Esophagus muscularis mucosa (tissue), 4 donors: ENCODE measurements at regions not wholly inside any gene's neighbourhood (a gene's known extent, or its start where the extent isn't known, plus 50 kb on each side); places are given as distances from the start of the nearest gene placed in this dataset.
A peak's percentile ranks its signal among the peaks of the same experiment; 100 is the strongest.

Experiments
- DNase-seq: peaks from one replicate; pipeline ENCODE4 v3.0.0-alpha.2; 2017; ENCODE audit errors: extremely low spot score
- H3K27ac ChIP-seq, 4 donors: fragments of 200-600 bp; sonication (generic); replicated peaks in 1 of 4; 1 replicate in 3 of 4; 2 replicates in 1 of 4; pipeline ENCODE4 v1.5.1; 2016 to 2019; ENCODE audit warnings: mild to moderate bottlenecking in 1 of 4
- H3K27me3 ChIP-seq, 4 donors: fragments of 200-600 bp; sonication (generic); one replicate each; pipeline versions ENCODE4 v1.5.1 to v1.6.0; 2016 to 2019
- H3K36me3 ChIP-seq, 4 donors: fragments of 200-600 bp; sonication (generic); one replicate each; pipeline ENCODE4 v1.5.1; 2016 to 2019
- H3K4me1 ChIP-seq, 4 donors: fragments of 200-600 bp; sonication (generic); one replicate each; pipeline ENCODE4 v1.5.1; 2016 to 2019
- H3K4me3 ChIP-seq, 4 donors: fragments of 200-600 bp; sonication (generic); 1 replicate in 2 of 4; 2 replicates in 2 of 4; pipeline ENCODE4 v1.5.1; 2016 to 2019; ENCODE audit warnings: mild to moderate bottlenecking in 4 of 4, moderate library complexity in 1 of 4
- H3K9me3 ChIP-seq, 4 donors: fragments of 200-600 bp; sonication (generic); 1 replicate in 3 of 4; 2 replicates in 1 of 4; pipeline ENCODE4 v1.5.1; 2016 to 2019
- EP300 ChIP-seq: sonication (generic); formaldehyde crosslinking; IDR thresholded peaks from one replicate; pipeline ENCODE4 v1.6.1; 2017; ENCODE audit warnings: antibody characterized with exemption
- POLR2A ChIP-seq: fragments of 450-650 bp; IDR thresholded peaks from one replicate; pipeline ENCODE4 v1.6.1; 2017; ENCODE audit warnings: antibody characterized with exemption, moderate library complexity, mild to moderate bottlenecking, low read depth
- POLR2AphosphoS5 ChIP-seq, 2 donors: sonication (generic); formaldehyde crosslinking; IDR thresholded peaks; one replicate each; pipeline ENCODE4 v1.6.1; 2017; ENCODE audit warnings: antibody characterized with exemption in 2 of 2
- WGBS: methylation state at CpG from one replicate; pipeline ENCODE4 v1.1.5; 2018; 5-methylcytosine and 5-hydroxymethylcytosine counted together
- intact Hi-C: fragments of 100-400 bp; cut with DNase I; formaldehyde crosslinking; loops from one replicate; pipeline ENCODE4 v1.15.1; 2023
- TF ChIP-seq, protein P1 (sequence below), 3 experiments: fragments of 200-600 bp in 2 of 3; fragments of 450-650 bp in 1 of 3; sonication (generic) in 2 of 3; IDR thresholded peaks; one replicate each; pipeline ENCODE4 v1.5.1; 2017 to 2019; ENCODE audit warnings: antibody characterized with exemption in 3 of 3, mild to moderate bottlenecking in 2 of 3, moderate library complexity in 1 of 3

DNA sequence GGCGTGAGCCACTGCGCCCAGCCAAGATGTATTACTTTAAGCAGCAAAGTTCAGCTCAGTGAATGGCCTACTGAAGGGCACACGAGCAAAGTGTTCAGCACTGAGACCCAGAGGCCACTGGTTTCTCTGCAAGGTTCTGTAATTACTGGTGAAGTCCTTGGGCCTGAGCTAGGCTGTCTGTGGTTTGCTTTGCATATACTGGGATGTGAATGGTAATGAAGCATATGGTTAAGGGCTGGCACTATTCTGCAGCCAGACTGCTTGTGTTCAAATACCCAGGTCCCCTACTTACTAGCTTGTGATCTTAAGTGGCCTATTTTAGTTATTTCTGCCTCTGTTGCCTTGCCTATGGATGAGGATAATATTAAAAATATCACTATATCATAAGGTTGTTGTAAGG is 72.0 kb downstream of the LLPH start:
- 95% methylated on average over 3 of the region's 3 CpGs for WGBS

DNA sequence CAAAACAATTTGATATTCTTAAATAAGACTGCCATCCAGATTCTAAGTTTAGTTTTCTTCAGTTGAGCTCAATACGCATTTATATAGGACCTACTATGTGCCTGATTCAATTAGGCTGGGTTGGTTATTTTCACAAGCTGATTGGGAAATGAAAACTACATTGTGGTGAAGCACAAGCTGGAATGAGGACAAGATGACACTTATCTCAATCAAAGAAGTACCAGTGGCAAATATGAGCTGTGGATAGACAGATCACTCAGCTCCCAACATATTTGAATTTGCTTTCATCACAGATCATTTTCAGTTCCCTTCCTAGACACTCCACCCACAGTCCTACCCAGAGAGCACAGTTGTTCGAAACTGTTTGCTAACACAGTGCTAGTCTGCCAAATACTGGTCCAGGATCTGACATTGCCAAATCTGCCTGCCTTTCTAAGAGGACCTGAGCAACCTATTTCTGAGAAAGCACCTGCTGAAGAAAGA is 74.7 kb downstream of the LLPH start:
- Histone ChIP-seq H3K27ac (no peak overlapping the region), H3K4me1 (no peaks in the 10 kb centered on the region), H3K27me3 (no peaks in the 10 kb centered on the region), H3K36me3 (no peaks in the 10 kb centered on the region), H3K9me3 (no peaks in the 10 kb centered on the region), H3K4me3 (no peak overlapping the region)
- TF ChIP-seq POLR2AphosphoS5 (IDR thresholded peaks at IDR 0.05) (no peak), POLR2A (no peak), EP300 (no peak)
- TF ChIP-seq, protein P1, sequence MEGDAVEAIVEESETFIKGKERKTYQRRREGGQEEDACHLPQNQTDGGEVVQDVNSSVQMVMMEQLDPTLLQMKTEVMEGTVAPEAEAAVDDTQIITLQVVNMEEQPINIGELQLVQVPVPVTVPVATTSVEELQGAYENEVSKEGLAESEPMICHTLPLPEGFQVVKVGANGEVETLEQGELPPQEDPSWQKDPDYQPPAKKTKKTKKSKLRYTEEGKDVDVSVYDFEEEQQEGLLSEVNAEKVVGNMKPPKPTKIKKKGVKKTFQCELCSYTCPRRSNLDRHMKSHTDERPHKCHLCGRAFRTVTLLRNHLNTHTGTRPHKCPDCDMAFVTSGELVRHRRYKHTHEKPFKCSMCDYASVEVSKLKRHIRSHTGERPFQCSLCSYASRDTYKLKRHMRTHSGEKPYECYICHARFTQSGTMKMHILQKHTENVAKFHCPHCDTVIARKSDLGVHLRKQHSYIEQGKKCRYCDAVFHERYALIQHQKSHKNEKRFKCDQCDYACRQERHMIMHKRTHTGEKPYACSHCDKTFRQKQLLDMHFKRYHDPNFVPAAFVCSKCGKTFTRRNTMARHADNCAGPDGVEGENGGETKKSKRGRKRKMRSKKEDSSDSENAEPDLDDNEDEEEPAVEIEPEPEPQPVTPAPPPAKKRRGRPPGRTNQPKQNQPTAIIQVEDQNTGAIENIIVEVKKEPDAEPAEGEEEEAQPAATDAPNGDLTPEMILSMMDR (IDR thresholded peaks at IDR 0.05), result no peak
- peak; percentile 47 for DNase-seq
- intact Hi-C loops, result no loop called here
- WGBS, result 75% methylated on average over 2 of the region's 2 CpGs

More for the DNA sequence above, 72.0 kb downstream of the LLPH start:
- Histone ChIP-seq H3K4me1 (no peaks in the 10 kb centered on the region), H3K36me3 (no peaks in the 10 kb centered on the region), H3K27me3 (no peaks in the 10 kb centered on the region), H3K9me3 (no peaks in the 10 kb centered on the region), H3K27ac (no peak overlapping the region), H3K4me3 (no peak overlapping the region)
- TF ChIP-seq POLR2AphosphoS5 (IDR thresholded peaks at IDR 0.05), result no peak
- TF ChIP-seq, protein P1 (IDR thresholded peaks at IDR 0.05), result no peak
- no peak for TF ChIP-seq POLR2A
- TF ChIP-seq EP300, result no peak
- peak; percentile 53 for DNase-seq
- intact Hi-C loops, result no loop called here

- Histone ChIP-seq H3K9me3 (no peaks in the 10 kb centered on the region), H3K27me3 (no peaks in the 10 kb centered on the region), H3K27ac (no peak overlapping the region), H3K36me3 (no peaks in the 10 kb centered on the region), H3K4me1 (no peaks in the 10 kb centered on the region), H3K4me3 (no peak overlapping the region)
- DNase-seq, result peak; percentile 3
- intact Hi-C loops, result no loop called here
- no peak for TF ChIP-seq POLR2A
- TF ChIP-seq, protein P1 (IDR thresholded peaks at IDR 0.05), result no peak
- TF ChIP-seq EP300, result no peak
- TF ChIP-seq POLR2AphosphoS5 (IDR thresholded peaks at IDR 0.05), result no peak
- WGBS, result 96% methylated on average over 1 of the region's 1 CpG
Observed at GRCh38 chr12:66052988-66053615, 77.4 kb downstream of the LLPH start.

DNA sequence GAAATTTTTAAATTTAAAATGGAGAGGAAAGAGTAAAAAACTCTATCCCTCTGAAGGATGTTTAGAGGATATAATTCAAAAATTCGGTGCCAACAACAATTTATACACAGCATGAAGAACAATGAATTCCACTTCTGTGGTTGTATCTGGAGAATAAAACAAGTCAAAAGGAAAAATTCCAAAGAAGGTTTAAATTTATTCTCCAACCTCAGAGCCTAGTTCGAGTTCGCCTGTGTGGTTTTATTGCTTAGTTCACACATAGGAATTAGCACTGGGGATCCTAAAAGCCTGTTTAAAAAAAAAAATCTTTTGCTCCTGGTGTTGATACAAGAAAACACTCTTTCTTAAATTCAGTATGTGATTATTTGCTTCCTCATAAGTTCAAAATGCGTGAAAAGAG is 79.2 kb downstream of the LLPH start:
- WGBS, result 87% methylated on average over 4 of the region's 4 CpGs
- no peak for DNase-seq
- Histone ChIP-seq H3K4me3 (no peak overlapping the region), H3K27me3 (no peaks in the 10 kb centered on the region), H3K4me1 (no peaks in the 10 kb centered on the region), H3K9me3 (no peaks in the 10 kb centered on the region), H3K36me3 (no peaks in the 10 kb centered on the region), H3K27ac (no peak overlapping the region)
- TF ChIP-seq POLR2A, result no peak
- TF ChIP-seq POLR2AphosphoS5 (IDR thresholded peaks at IDR 0.05), result no peak
- TF ChIP-seq, protein P1 (IDR thresholded peaks at IDR 0.05), result no peak
- no peak for TF ChIP-seq EP300
- intact Hi-C loops, result no loop called here

GRCh38 chr12:66050610-66051009 is 79.9 kb downstream of the LLPH start:
- H3K4me3 ChIP-seq, result no peak overlapping the region
- H3K9me3 ChIP-seq, result no peaks in the 10 kb centered on the region
- intact Hi-C loops, result no loop called here
- no peak overlapping the region for H3K27ac ChIP-seq
- no peaks in the 10 kb centered on the region for H3K27me3 ChIP-seq
- no peak for DNase-seq
- H3K4me1 ChIP-seq, result no peaks in the 10 kb centered on the region
- TF ChIP-seq, protein P1 (IDR thresholded peaks at IDR 0.05), result no peak
- TF ChIP-seq POLR2AphosphoS5 (IDR thresholded peaks at IDR 0.05) (no peak), POLR2A (no peak), EP300 (no peak)
- no peaks in the 10 kb centered on the region for H3K36me3 ChIP-seq
- WGBS, result 90% methylated on average over 1 of the region's 1 CpG
